ENCODE measurements at regions not wholly inside any gene's neighbourhood (a gene's known extent, or its start where the extent isn't known, plus 50 kb on each side); places are given as distances from the start of the nearest gene placed in this dataset.
A peak's percentile ranks its signal among the peaks of the same experiment; 100 is the strongest.

- no peak for TF ChIP-seq REST (IDR thresholded peaks at IDR 0.05)
- TF ChIP-seq FOXA1 (IDR thresholded peaks at IDR 0.05), result no peak
Measured at GRCh38 chr3:181561139-181562031, 150.3 kb upstream of the SOX2 start (continued).

GRCh38 chr3:181558870-181559269 lies 152.9 kb upstream of the SOX2 start:
- TF ChIP-seq EGR1 (IDR thresholded peaks at IDR 0.05; ENCODE audit: low read depth in 2 of 2) (no peak), FOXA1 (IDR thresholded peaks at IDR 0.05) (no peak), HNF4G (IDR thresholded peaks at IDR 0.05) (no peak), ATF3 (IDR thresholded peaks at IDR 0.05) (no peak), FOXA2 (IDR thresholded peaks at IDR 0.05) (no peak), TAF1 (conservative IDR thresholded peaks at IDR 0.05) (no peak), RXRA (IDR thresholded peaks at IDR 0.05) (no peak), CTCF (IDR thresholded peaks at IDR 0.05; ENCODE audit: low read depth, low read length, missing input control) (no peak), JUND (IDR thresholded peaks at IDR 0.05) (no peak), GABPA (IDR thresholded peaks at IDR 0.05 in 1 of 2, conservative IDR thresholded peaks at IDR 0.05 in 1 of 2) (no peak)
- Histone ChIP-seq H3K27me3 (ENCODE audit: control insufficient read depth in 4 of 4, insufficient read depth in 4 of 4, low read length in 3 of 4) (no peaks in the 10 kb centered on the region), H3K4me3 (ENCODE audit: low read depth in 1 of 3, low read length in 3 of 3) (no peak overlapping the region), H3K4me1 (ENCODE audit: control insufficient read depth in 4 of 4, insufficient read depth in 4 of 4, low read length in 3 of 4) (no peaks in the 10 kb centered on the region), H3K9ac (ENCODE audit: low read depth in 1 of 2, low read length in 2 of 2) (no peak overlapping the region), H3K27ac (ENCODE audit: low read depth in 1 of 2, low read length in 2 of 2) (no peak overlapping the region), H3K9me3 (ENCODE audit: control insufficient read depth in 4 of 4, low read length in 3 of 4) (no peaks in the 10 kb centered on the region), H3K36me3 (ENCODE audit: control insufficient read depth in 4 of 4, insufficient read depth in 3 of 4, low read depth in 1 of 4, low read length in 3 of 4) (no peaks in the 10 kb centered on the region)
- no peak for DNase-seq (ENCODE audit: low spot score)
- 70% methylated on average over 2 of the region's 2 CpGs for WGBS

- no peak for TF ChIP-seq NR2F2 (IDR thresholded peaks at IDR 0.05)
- TF ChIP-seq HNF4A (conservative IDR thresholded peaks at IDR 0.05), result peak; percentile 13 to 65
- TF ChIP-seq CTCF (IDR thresholded peaks at IDR 0.05; ENCODE audit: low read depth, low read length, missing input control), result no peak
- DNase-seq (ENCODE audit: low spot score), result no peak
- Histone ChIP-seq H3K27ac (ENCODE audit: low read depth in 1 of 2, low read length in 2 of 2) (no peak overlapping the region), H3K4me3 (ENCODE audit: low read depth in 1 of 3, low read length in 3 of 3) (no peak overlapping the region), H3K27me3 (ENCODE audit: control insufficient read depth in 4 of 4, insufficient read depth in 4 of 4, low read length in 3 of 4) (no peaks in the 10 kb centered on the region), H3K36me3 (ENCODE audit: control insufficient read depth in 4 of 4, insufficient read depth in 3 of 4, low read depth in 1 of 4, low read length in 3 of 4) (no peaks in the 10 kb centered on the region), H3K9me3 (ENCODE audit: control insufficient read depth in 4 of 4, low read length in 3 of 4) (no peaks in the 10 kb centered on the region), H3K4me1 (ENCODE audit: control insufficient read depth in 4 of 4, insufficient read depth in 4 of 4, low read length in 3 of 4) (no peaks in the 10 kb centered on the region), H3K9ac (ENCODE audit: low read depth in 1 of 2, low read length in 2 of 2) (no peak overlapping the region)
- 32% methylated on average over 3 of the region's 3 CpGs for WGBS
Measured at GRCh38 chr3:181555681-181556080, 156.0 kb upstream of the SOX2 start.
